NOMO-1 treated with DMSO at 0.1 percent for 48 hours (cell line): ENCODE measurements at regions not wholly inside any gene's neighbourhood (a gene's known extent, or its start where the extent isn't known, plus 50 kb on each side); places are given as distances from the start of the nearest gene placed in this dataset.
A peak's percentile ranks its signal among the peaks of the same experiment; 100 is the strongest.
"Not testable (repeated sequence)": the region's sequence is repeated elsewhere in the genome, so short reads cannot be mapped to it uniquely, and the experiment has no call there.

Source experiments
- DNase-seq: peaks from one replicate; lab custom pipeline; 2025; ENCODE audit not compliant: unreplicated experiment; lab: John Stamatoyannopoulos, UW

DNA sequence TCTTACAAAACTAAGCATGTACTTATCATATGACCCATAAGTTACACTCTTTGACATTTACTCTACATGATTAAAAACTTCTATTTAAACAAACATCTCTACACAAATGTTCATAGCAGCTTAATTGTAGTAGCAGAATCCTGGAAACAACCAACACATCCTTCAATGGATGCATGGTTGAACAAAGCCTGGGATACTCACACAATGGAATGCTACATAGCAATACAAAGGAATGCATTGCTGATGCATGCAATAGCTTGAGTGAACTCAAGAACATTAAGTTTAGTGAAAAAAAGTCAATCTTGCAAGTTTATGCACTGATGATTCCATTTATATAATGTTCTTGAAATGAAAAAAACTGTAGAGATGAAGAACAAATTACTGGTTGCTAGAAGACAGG, 686.9 kb downstream of the LRRIQ3 start:
- no peak for DNase-seq

GRCh38 chr1:73500154-73500553, 697.8 kb downstream of the LRRIQ3 start:
- DNase-seq: no peak

DNA sequence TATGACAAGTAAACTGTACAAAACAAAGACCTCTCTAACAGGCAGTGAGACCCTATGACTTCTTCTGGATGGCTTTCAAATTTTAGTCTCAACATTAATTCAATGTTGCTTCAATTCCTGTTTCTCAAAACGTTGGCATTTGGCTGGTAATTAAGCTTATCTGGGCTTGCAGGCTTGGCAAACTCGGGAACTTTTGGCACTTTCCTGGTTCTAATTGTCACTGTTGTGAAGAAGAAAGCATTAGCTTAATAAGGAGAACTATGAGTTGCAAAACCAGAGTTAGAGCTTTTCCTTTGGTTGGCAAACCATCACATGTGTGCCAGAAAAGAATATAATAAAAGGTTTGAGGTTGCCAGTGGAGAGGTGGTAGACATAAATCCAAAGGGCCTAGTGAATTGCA, 698.3 kb downstream of the LRRIQ3 start:
- DNase-seq: no peak

DNA sequence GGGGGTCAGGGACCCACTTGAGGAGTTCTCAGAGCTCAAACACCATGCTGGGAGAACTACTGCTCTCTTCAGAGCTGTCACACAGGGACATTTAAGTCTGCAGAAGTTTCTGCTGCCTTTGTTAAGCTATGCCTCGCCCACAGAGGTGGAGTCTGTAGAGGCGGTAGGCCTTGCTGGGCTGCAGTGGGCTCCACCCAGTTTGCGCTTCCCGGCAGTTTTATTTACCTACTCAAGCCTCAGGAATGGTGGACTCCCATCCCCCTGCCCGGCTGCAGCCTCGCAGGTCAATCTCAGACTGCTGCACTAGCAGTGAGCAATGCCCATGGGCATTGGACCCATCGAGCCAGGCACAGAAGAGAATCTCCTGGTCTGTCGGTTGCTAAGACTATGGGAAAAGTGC, 706.4 kb downstream of the LRRIQ3 start:
- DNase-seq: no peak

DNA sequence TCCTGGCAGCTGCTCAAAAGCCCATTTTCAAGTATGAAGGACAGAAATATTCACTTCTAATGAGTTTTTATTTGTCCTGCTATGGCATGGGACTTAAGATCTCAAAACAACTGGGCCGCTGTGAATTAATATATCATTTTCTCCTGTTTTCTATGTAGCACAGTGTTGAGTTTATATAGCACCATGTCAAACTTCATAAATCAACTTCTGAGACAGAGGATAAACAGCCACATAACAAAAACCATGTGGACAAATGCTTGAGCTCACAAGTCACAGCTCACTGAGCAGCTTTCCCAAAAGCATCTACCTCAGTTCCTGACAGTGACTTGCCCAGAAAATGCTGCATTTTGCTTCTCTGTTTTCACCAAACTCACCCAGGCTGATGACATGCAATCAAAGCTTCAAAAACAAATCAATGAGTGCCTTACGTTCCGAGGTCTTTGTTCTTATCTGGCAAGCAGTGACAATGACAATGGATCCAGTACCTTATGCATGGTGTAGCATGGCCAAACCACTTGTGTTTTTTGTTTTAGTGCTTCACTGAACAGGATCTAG, 722.6 kb downstream of the LRRIQ3 start:
- no peak for DNase-seq

GRCh38 chr1:73472810-73473209, 725.2 kb downstream of the LRRIQ3 start:
- no peak for DNase-seq

- DNase-seq: no peak
These were observed 730.2 kb downstream of the LRRIQ3 start for GRCh38 chr1:73467731-73468130.

- DNase-seq: no peak
These were observed 734.1 kb downstream of the LRRIQ3 start for GRCh38 chr1:73463873-73464272.

DNA sequence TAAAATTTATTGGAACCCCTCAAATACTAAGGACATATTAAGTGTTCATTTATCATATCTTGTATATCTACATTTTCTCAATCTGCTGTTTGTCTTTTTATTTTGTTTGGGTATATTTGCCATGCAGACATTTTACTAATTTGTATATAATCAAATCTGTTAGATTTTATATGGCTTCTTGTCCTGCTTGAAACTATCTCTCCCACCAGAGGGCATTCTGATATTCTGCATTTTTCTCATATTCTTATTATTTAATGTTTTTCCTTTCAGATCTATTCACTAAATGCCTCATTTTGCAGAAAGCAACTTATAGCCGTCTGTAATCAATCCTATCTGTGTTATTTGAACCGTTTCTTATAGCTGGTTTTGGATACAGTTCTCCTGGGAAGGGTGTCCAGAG, 745.5 kb downstream of the LRRIQ3 start:
- no peak for DNase-seq

GRCh38 chr1:73450668-73451067, 747.3 kb downstream of the LRRIQ3 start:
- DNase-seq: not testable (repeated sequence)

DNA sequence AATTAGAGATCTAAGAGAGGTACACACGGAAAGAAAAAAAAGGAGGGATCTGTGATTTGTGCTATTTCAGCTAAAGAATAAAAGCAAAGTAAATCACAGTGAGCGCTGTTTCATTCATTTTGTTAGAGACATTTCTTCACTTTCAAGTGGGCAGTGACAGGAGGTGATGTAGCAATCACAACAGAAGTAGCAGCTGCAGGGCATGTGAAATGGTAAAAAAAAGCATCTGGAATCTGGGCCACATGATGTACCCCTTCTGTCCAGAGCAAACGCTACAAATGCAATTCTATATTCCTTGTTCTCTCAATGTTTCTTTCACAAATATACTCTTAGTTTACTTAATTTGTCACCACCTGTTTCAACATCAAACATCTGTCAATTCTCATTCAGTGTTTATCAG, 786.5 kb downstream of the LRRIQ3 start:
- DNase-seq: no peak

DNA sequence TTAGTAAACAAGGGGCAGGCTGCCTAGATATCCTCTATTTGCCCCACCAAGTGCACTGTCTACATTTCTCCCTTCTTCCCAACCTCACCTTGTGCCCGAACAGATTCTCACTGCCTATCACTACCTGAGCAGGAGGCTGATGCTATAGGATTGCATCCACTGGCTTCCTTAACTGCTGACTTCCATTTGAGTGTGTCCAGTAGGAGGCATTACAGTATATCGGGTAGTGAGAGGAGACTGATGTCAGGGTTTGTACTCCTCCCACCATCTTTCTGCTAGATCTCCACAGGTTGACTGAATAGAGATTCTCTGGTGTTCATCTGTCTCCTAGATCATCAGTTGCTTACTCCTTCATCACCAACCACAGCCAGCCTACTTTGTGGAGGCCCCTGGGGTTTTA, 796.3 kb downstream of the LRRIQ3 start:
- no peak for DNase-seq

DNA sequence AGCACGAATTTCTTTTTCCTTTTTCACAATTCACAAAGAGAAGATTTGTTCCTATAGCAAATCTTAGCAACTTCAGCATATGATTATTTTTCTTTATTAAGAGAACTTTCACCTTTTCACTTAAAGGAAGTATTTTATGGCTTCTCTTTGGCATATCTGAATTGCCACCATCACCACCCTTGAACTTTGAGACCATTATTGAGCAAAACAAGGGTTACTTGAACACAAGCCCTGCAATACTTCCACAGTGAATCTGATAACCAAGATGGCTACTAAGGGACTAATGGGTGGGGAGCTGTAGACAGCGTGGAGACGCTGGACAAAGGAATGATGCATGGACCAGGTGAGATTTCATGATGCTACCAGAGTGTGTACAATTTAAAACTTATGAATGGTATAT, 815.0 kb downstream of the LRRIQ3 start:
- DNase-seq: no peak

DNA sequence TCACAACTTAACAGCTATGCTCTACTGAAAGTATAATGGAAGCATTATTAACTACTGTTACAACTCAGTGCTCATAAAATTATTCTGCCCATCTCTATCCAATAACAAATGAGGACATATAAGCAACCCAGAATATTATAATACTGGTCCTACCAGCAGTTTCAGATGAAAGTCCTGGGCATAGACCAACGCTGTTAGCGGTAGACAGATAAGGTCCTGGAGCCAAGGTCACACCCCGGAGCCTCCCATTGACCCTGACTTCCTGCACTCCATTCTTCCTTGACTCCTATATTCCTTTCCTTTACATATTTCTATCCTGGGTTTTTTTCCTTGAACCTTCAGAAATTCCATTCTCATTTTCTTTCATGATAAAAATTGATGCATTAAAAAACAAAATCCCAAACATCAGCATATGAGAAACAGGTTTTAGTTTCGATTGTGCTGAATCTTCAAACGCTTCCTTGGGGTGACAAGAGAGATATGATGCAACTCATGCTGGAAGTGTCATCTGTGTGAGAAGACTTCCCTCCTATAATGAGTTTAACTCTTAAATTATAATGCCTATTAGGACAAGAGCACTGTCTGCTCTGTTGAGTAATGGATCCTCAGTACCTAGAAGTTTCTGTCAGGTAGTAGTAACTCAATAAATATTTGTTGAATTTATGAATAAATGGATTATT, 831.1 kb downstream of the LRRIQ3 start:
- peak; percentile 63 for DNase-seq

DNA sequence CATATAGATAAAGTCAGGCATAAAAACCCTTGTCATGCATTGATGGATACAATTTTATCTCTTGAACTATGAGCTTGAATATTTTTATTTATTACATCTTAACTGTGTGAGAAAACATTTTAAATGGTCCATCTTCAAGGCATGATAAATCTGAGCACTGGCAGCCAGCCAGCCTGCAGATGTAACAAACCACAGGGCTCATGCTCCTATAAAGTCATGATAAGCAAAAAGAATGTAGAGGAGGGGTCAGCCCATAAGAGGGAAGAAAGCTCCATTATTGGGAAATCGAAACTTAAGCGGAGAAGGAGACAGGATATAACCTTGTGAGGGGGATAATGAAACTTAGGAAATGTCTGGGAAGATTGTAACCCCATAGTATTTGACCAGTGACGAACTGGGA, 839.0 kb downstream of the LRRIQ3 start:
- no peak for DNase-seq

DNA sequence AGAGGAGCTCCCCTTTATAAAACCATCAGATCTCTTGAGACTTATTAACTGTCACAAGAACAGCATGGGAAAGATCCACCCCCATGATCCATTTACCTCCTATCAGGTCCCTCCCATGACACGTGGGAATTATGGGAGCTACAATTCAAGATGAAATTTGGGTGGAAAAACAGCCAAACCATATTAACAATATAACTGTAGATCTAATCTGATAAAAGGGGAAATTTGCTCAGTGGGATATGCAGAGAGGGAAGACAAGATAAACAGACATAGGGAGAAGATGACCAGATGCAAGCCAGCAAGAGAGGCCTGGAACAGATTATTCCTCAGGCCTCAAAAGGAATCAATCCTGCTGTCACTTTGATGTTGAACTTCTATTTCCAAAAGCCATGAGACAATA, 841.5 kb downstream of the LRRIQ3 start:
- no peak for DNase-seq

GRCh38 chr1:73343947-73344346, 854.0 kb downstream of the LRRIQ3 start:
- DNase-seq: no peak

DNA sequence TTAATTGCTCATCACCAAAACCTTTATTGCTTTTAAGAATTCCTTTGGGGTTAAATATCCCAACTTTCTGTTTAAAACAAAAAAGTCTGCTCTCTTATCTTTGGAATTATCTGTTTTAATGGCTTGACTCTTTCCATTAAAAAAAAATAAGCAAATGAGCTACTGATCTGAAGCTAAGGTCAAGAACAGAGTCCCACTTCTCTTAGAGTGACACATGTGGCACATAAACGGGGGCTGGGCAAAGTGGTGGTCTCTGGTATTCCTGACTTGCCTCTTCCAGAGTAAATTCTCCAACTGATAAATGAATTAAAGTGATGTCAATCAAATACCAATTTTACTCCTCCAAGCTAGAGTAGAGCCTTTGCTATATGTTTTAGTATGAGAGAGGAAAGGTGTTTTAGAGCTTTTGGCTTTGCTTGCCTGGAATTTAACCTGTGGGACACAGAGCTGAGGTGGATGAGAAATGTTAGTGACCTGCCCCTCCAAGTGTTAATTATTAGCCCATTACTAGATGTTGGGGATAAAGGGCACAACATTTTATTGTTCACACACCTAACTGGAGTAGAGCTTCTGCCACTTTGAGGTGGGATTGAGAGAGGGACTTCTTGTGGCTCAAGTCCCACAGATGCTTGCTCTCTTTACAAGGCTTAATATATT, 864.0 kb downstream of the LRRIQ3 start:
- no peak for DNase-seq

DNA sequence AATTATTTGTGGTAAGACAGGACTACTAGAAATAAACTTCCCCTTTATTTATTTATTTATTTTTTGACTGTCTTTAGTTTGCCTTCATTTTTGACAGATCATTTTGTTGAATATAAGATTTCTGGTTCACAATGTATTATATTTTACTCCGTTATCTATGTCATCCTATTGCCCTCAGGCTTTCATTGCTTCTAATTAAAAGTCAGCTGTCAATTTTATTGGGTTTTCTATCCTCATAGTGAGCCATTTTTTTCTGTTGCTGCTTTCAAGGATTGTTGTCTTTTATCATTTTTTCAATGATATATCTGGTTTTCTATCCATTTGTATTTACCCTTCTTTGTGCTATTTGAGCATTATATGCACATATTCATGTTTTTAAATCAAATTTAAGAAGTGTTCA, 866.2 kb downstream of the LRRIQ3 start:
- no peak for DNase-seq

DNA sequence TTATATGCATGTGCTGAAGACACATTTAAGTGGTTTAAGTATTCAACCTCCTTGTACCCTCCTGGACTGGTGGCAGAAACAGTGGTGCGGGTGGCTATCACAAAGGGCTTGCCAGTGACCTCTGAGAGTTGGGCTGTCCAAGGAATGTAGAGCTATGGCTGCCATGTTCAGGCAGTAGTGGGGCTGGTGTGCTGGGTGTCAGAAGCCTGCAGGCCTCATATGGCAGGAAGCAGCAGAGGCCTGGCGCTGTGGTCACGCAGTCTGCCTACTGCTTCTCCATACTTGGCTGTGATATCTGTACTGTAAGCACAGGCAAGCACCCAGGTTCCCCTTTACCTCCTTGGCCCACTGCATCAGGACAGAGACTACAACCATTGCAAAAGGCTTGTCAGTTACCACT, 870.0 kb downstream of the LRRIQ3 start:
- no peak for DNase-seq

DNA sequence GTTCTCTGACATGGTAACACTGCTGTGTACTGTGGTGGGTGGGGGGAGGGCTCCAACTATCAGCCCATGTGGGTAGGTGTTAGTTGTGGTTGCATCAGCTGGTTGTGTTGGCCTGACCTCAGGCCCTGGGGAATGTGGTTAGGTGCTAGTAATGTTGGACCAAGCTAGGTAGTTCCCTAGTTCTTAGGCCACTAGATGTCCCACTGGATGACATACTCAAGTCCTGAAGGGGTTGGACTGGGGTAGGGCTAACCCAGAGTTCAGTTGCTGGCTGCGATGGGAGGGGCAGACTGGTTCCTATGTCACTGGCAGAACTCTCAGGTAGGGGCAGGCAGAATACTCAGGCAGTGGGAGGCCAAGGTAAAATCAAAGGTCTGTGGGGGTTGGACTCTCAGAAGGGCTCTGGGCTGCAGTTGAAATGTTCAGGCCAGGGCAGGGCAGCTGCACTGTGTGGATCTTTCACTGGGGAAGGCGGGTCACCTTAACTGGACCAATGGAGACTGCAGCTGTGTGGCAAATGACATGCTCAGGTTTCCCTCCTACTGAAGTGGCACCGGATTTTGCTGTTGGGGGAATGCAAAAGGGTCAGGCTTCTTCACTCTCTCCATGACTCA, 870.7 kb downstream of the LRRIQ3 start:
- no peak for DNase-seq

DNA sequence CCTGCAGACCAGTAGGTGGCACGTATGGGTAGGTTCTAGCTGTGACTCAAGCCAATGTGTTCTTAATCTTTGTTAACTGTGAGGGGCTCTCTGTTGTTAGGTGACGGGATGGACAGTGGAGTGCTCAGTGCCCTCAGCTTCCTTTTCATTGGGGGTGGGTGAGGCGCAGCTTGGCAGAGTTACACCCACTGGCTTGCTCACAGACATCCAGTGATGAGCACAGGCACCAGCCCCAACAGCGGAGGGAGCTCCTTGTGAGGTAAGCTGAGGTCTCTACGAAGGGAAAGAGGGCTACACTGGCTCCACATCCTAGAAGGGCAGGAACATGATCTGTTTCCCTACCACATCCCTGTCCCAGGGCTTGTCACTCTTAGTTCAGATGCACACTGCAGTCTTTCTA, 871.3 kb downstream of the LRRIQ3 start:
- no peak for DNase-seq
